GM21528 (cell line): ENCODE measurements at regions not wholly inside any gene's neighbourhood (a gene's known extent, or its start where the extent isn't known, plus 50 kb on each side); places are given as distances from the start of the nearest gene placed in this dataset.
"Not testable (repeated sequence)": the region's sequence is repeated elsewhere in the genome, so short reads cannot be mapped to it uniquely, and the experiment has no call there.

Experiments
- ATAC-seq: cut with Tn5 transposase; IDR thresholded peaks from one replicate; pipeline ENCODE4 v1.9.1; 2021; ENCODE audit warnings: mild to moderate bottlenecking, moderate library complexity; ENCODE audit not compliant: unreplicated experiment, low FRiP score

DNA sequence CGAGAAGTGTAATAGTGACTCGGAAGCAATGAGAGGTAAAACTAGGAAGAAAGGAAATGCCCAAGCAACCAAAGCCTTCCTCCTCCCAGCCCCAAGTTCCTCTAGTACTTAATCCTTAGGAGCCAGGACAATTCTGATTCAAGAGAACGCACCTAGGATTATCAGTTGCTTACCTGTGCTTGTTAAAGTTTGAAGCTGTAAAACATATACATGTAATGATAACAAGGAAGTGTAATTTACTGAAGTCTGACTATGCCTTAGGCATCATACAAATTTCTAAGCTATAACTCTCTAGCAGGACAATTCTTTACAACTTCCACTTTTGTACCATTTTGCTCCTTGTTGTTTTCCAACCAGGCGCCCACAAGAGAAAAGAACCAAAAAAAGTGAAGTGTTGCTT is 92.8 kb upstream of the OSBPL8 start:
- no peak for ATAC-seq

DNA sequence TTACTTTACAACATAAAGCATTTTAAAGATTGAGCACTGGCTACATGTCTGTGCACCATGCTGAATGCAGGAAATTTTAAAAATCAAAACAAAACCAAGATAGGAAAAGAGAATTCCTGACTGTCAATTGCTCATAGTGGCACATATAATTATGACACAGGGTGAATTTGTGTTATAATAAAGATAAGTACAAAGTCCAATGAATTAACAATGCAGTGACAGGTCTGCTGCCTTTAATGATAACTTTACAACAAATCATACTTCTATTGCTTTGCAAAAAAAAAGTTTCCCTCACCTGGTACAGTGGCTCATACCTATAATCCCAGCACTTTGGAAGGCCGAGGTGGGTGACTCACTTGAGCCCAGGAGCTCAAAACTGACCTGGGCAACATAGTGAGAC is 93.8 kb upstream of the OSBPL8 start:
- ATAC-seq: no peak

DNA sequence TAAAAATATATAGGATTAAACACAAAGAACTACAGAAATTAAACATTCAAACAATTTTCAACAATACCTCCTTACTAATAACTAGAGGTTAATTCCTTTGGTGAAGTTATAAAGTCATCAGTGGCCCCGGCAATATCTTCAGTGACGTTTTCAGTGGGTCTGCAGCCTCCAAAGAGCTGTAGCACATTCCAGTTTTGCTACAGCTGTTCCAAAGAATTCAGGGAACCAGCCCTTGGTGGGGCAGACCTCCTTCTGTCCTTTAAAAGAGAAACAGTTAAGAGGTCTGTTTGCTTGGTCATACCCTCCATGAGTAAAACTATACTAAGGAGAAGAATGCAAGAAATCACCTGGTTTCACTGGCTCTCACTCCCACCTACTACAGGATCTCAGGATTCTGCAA is 99.2 kb upstream of the ZDHHC17 start:
- ATAC-seq: no peak

DNA sequence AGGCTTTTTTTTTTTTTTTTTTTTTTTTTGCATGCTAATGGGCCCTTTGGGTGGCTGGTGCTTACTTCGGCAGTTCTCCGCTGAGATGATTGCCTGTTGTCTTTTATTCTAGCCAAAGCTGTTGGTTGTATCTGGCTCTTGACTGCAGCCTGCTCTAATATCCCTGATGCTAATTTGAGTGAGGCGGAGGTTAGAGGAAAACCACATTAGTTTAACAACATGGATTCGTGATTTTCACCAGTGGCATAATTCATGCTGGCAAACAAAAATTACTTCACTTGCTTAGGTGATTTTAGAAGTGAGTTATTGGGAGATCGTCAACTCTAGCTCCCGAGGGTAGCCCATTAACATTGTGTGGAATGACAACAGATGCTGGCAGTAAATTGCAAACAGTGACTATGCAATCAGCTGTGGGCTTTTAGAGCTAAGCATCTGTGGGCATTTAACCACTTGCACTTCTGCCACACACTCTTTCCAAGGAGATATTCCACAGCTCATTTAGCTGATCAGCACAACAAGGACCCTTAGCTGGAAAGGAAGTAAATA is 97.6 kb upstream of the ZDHHC17 start:
- ATAC-seq: no peak

DNA sequence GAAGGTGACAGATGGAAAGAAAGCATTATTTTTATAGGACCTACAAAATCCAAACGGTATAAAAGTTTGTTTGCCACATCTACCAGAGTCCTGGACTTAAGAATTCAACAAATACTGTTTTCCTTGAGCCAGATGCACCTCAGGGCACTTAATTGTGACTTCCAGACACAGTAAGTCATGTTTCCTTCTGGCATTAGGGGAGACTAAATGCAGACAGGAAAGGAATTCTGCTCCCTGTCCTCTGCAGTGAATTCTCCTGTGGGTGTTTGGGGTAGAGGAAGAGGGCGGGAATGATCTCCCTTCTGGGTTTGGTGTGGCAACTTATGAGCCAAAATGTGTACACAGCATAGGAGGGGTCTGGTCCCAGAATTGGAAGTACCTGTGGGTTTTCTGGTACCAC is 93.9 kb upstream of the ZDHHC17 start:
- ATAC-seq: no peak

DNA sequence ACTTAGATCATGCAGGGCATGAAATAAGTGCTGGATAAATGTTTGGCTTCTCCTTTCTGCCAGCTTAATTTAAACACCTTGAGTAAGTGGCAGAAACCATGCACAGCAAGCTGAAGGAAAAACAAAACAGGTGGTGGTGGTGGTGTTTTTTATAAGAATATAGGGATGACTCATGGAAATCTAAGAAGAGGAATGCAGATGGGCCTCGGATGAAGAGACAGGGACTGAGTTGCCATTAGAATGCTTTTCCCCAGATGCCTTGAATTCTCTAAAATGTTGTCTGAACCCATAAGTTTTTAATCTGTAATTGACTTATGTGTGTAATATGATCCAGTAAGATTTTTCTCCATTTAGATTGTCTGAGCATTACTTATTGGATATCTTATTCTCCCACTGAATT is 93.1 kb upstream of the ZDHHC17 start:
- no peak for ATAC-seq

DNA sequence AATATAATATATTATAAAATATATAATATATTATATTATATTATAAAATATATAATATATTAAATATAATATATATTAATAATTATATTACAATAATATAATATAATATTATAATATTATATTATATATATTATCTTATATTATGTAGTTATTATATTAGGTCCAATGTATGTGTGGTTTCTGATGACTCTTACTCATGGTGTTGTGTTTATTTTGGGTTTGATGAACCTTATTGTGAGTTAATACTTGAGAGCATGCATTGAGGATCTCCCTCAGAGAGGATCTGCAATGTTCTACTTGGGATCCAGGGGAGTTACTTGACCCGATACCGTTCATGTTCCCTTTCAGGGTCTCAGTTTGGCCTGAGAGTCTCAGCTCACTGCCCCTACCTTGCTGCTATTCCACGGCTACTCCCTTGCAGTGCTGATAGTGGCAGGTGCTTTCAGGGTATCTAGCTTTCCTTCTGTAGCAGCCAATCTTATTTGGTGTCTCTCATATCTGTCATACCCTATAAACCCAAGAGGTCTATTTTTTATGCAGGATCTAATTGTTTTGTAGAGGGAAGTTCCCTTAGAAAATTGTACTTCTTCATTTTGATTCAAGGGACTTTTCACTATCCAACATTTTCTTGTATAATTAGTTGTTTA is 89.1 kb upstream of the ZDHHC17 start:
- no peak for ATAC-seq

DNA sequence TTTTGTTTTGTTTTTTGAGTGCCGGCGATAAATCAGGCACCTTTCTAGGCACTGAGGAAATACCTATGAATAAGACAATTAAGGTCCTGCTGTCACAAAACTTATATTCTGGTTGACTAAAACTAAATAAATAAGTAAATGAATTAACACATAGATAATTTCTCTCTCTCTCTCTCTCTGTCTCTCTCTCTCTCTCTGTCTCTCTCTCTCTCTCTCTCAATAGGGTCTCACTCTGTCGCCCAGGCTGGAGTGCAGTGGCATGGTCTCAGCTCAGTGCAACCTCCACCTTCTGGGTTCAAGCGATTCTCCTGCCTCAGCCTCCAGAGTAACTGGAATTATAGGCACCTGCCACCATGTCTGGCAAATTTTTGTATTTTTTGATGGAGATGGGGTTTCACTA is 87.7 kb upstream of the ZDHHC17 start:
- ATAC-seq: not testable (repeated sequence)

DNA sequence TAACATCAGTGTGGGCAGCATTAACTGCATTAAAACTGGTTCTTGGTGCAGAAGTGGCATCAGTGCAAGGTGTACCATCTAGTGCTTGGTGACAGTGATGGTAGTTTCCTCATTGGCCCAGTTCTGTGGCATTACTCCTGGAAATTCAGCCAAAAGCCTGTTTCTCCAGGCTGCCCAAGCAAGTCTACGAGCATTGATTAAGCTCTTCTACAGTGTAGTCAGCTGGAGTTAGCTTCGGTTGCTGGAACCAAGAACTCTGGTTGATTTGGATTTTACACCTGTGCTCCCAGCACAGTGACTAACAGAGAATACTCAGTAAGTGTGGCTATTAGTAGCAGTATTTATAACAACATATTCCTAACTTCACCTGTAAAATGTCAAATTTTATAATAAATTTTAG is 84.9 kb upstream of the ZDHHC17 start:
- no peak for ATAC-seq

DNA sequence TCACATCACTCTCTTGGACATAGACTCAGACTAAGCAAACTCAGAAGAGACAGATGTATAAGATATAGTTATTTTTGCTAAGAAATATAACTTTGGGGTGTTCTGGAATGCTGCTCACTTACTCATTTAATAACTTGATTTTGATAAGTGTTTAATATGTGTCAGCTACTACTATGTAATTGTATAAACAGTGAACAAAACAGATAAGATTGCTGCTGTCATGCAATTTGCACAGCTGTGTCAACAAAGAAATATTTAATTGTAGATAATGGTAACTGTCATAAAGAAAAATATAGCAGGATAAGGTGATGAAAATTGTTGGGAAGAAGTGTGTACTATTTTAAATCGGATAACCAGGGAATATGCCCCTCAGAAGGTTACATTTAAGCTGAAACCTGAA is 84.1 kb upstream of the ZDHHC17 start:
- no peak for ATAC-seq

DNA sequence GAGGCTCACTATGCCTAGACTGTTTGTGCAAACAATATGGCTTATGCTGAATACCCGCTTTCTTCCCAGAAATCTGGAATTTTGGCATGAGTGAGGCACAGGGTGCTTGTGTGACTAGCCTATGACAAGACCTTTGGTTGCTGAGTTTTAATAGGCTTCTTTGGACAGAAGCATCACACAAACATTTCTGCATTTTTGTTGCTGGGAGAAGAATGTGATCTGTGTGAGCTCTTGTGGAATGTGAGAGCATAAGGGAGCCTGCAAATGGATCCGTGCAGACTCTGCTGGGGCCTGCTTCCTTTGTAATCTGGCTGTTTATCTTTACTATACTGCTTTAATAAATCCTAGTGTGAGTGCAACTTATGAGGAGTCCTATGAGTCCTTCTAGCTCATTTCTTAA is 83.0 kb upstream of the ZDHHC17 start:
- no peak for ATAC-seq

DNA sequence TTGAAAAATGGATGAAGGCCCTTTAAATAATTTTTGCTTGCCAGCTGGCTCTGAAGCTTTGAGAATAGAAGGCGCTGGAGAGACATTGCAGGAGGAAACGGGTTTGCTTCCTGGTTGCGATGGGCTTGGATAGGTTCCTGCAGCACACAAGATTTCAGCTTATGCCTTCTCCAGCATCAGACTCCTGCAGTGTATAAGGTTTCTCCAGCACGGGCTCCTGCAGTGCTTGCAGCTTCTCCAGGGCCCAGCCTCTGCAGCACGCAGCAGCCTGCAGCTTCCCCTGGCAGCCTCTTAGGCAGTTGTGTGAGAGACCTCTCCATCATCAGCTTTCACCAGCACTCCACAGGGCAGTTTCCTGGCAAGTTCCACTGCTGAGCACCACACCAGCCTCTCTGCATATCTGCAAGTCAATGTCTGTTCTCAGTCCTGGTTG is 78.7 kb upstream of the ZDHHC17 start:
- ATAC-seq: no peak

DNA sequence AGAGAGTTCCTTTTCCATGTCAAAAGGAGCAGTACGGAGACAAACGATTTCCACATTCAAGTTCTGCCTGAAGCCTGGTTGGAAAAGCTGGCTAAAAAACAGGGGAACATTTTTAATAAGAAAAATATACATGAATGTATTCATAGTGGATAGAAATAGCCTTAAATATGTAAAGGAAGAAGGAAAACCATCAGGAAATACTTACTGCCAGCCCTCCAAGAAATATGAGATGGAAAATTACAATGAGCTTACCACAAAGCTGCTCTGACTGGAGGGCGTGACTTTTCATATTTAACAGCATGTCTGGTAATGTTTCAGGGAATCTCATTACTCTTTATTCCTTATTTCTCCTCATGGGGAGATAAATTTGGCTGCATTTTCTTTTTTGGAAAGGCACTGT is 75.9 kb upstream of the ZDHHC17 start:
- no peak for ATAC-seq

DNA sequence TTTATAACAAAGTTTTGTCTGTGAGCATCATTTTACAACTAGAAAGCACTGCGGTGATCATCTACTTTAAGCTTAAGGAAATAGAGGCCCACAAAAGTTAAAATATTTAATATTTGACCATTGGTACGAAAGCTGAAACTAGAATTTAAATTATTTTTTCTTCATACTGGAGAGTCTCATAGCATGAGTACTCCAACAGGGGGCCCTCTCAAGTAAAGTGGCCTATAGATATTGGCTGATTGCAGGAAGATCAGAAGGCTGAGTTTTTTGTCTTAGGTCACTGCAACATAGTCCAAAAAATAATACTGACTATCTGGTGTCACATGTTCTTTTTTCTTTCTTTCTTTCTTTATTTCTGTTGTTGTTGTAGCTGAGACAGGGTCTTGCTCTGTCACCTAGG is 75.3 kb upstream of the ZDHHC17 start:
- no peak for ATAC-seq

DNA sequence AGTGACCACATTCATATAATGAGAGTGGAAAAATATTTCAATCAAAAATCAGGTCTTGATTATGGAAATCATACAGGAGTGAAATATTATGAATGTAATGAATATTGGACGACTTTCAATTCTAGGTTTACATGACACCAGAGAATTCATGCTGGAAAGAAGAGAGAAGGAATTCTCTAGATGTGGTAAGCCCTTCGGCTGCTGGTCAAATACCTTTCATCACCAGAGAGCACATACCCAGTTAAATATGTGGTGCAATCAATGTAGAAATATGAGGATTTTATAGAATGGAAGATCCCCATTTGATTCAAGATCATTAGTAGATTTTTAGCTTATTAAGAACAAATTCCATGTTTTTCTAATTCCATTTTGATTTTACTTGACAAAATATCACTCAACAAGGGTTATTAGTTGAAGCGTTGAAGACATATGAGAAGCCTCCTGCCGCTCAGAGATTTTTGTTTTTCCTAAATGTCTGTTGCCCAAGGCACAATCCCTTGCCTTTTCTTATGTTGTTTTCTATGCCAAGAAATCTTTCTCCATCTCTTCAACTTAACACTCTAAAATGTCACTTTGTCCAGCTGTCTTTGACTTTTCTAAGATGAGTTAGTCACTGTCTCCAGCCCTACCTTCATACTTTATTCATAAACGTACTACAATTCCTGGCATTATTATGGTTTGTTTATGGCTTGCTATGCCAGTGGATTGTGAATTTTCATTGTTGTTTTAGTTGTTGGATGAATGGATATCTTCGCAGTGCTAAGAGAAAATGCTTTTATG is 72.8 kb upstream of the ZDHHC17 start:
- ATAC-seq: no peak

DNA sequence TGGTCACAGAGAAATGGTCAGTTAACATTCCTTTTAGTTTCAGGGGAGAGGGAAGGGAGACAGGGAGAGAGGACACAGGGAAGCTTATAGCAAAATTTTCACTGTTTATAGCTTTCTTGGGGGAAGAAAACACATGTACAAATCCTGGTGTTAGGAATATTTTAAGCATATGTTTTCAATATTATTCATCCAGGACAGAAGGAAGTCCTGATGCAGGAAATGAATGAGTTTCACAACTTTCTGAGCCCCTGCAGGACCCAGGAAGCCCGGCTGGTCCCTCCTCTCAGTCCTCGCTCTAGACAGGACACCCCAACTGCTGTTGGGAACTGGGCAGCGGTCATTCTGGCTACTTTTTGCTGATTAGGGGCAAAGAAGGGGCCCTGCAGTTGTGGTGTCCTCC is 71.1 kb upstream of the ZDHHC17 start:
- no peak for ATAC-seq

DNA sequence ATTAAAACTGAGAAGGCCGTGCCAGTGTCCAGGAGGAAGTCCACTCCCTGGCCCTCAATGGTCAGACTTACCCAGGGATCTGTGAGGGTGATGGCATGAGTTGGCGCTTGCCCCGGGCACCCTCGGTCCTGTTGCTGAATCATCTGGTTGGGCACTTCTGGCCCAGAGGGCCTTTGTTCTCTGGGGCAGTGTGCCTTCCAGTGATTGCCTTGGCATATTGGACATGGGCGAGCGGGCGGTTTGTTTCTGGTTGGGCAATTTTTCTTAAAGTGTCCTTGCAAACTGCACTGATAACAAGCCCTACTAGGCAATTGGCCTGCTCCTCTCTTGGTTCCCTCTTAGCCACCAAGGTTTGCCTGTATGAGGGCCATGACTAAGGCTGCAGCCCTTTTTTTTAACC is 69.5 kb upstream of the ZDHHC17 start:
- no peak for ATAC-seq

DNA sequence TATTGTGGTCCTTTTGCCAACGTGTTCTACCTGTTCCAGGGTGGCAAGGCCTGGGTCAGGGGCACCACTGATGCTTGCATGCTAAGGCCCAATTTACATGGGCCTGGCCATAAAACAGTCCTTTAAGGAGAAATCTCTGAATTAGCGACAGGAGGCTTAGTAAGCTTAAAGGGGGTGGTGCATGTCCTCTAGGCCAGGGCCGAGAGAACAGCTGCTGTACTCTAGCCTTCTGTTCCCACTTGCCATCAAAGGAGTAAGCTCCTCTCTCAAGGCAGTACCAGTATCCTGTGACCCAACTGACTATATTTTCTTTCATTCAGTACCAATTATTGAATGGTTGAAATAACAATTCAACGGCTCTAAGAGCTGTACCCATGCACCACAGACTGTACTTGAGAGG is 67.7 kb upstream of the ZDHHC17 start:
- no peak for ATAC-seq

DNA sequence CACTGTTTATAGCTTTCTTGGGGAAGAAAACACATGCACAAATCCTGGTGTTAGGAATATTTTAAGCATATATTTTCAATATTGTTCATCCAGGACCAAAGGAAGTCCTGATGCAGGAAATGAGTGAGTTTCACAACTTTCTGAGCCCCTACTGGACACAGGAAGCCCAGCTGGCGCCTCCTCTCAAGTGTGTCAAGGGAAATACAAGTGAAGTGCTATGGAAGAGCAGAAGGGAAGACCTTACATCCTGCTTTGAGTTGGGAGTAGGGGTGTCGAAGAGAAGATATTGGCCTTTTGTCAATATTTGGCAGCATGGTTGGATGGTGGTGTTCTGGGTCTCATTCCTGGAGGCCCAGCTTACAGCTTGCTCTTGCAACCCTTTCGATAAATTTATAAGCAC is 66.1 kb upstream of the ZDHHC17 start:
- ATAC-seq: no peak

DNA sequence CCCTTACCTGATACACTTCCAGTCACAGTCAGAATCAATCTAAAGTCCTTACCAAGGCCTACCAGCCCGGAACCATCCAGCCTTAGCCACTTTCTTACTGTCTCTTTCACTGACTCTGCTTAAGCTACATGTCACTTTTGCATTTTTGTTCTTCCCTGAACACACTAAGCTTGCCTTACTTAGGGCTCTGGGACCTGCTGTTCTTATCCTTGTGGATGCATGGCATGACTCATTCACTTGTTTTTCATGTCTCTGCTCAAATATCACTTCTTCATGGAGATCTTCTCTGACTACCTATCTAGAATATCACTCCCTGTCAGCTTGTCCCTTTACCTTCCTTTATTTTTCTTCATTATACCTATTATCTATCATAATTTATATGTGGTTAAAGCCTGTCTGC is 65.6 kb upstream of the ZDHHC17 start:
- no peak for ATAC-seq

DNA sequence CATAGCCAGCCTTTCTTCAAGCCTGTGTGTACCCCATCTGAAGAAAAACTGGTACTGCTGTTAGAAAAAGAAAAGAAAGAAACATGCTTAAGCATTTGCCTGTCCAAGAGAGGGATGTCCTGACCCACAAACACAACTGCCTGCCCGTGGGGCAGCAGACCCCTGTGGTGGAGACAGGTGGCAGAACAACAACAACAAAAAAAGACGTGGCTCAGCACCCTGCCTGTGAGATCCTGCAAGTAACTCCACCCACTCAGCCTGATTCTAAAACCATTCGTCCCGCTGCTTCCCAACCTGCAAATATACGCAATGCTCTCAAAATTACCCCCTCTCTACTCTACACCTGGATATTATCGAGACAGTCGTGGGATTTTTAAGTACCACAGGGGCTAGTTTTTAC is 64.9 kb upstream of the ZDHHC17 start:
- ATAC-seq: no peak

DNA sequence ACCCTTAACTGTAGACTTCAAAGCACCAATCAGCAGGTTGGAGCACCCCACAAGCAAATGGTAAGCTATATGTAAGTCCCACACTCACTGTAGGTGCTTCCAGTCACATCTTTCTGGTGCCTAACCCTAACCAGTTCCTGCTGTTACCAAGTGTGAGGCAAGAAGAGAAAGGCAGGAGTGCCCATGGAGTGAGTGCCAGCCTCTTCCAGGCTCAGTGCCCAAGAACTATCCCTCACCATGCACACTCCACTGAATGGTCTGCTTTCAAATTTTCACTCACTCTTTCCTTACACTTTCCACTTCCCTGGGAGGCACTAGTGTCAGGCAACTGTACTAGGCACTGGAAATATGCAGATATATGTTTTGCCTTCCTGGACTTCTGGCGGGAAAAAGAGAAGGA is 62.2 kb upstream of the ZDHHC17 start:
- no peak for ATAC-seq
